Body of pancreas (tissue), 4 donors: ENCODE measurements at regions not wholly inside any gene's neighbourhood (a gene's known extent, or its start where the extent isn't known, plus 50 kb on each side); places are given as distances from the start of the nearest gene placed in this dataset.

Source experiments
- POLR2A ChIP-seq, 3 donors: fragments of 450-650 bp; IDR thresholded peaks; one replicate each; pipeline ENCODE4 v1.6.1; 2016; ENCODE audit warnings: antibody characterized with exemption in 3 of 3, mild to moderate bottlenecking in 2 of 3
- TF ChIP-seq, protein P1 (sequence below), 7 experiments: fragments of 450-650 bp in 4 of 7; fragments of 200-600 bp in 3 of 7; sonication (generic) in 3 of 7; IDR thresholded peaks; one replicate each; pipeline ENCODE4 v1.5.1; 2016 to 2019; ENCODE audit warnings: antibody characterized with exemption in 7 of 7

GRCh38 chr2:208645226-208645625 is 238.6 kb downstream of the PTH2R start:
- no peak for TF ChIP-seq POLR2A (IDR thresholded peaks at IDR 0.05)
- TF ChIP-seq, protein P1, sequence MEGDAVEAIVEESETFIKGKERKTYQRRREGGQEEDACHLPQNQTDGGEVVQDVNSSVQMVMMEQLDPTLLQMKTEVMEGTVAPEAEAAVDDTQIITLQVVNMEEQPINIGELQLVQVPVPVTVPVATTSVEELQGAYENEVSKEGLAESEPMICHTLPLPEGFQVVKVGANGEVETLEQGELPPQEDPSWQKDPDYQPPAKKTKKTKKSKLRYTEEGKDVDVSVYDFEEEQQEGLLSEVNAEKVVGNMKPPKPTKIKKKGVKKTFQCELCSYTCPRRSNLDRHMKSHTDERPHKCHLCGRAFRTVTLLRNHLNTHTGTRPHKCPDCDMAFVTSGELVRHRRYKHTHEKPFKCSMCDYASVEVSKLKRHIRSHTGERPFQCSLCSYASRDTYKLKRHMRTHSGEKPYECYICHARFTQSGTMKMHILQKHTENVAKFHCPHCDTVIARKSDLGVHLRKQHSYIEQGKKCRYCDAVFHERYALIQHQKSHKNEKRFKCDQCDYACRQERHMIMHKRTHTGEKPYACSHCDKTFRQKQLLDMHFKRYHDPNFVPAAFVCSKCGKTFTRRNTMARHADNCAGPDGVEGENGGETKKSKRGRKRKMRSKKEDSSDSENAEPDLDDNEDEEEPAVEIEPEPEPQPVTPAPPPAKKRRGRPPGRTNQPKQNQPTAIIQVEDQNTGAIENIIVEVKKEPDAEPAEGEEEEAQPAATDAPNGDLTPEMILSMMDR (IDR thresholded peaks at IDR 0.05): no peak
